CD4-positive, alpha-beta T cell treated with Interleukin-2 at 100 ng/mL for 4 hours (primary cell): ENCODE measurements at regions not wholly inside any gene's neighbourhood (a gene's known extent, or its start where the extent isn't known, plus 50 kb on each side); places are given as distances from the start of the nearest gene placed in this dataset.

Experiments
- DNase-seq: peaks from one replicate; pipeline ENCODE4 v3.0.0-alpha.2; 2020; ENCODE audit warnings: low spot score

- no peak for DNase-seq
Observed at GRCh38 chr20:52921340-52921739, 50.8 kb upstream of the TSHZ2 start.

- no peak for DNase-seq
Observed at GRCh38 chr20:52918311-52918710, 53.8 kb upstream of the TSHZ2 start.

- DNase-seq = no peak
Observed at GRCh38 chr20:52915564-52915963, 56.6 kb upstream of the TSHZ2 start.

GRCh38 chr20:52914870-52915269 is 57.3 kb upstream of the TSHZ2 start:
- no peak for DNase-seq

GRCh38 chr20:52913650-52914387 is 58.3 kb upstream of the TSHZ2 start:
- no peak for DNase-seq

GRCh38 chr20:52905241-52905994 is 66.7 kb upstream of the TSHZ2 start:
- DNase-seq = no peak

GRCh38 chr20:52904837-52905236 is 67.3 kb upstream of the TSHZ2 start:
- no peak for DNase-seq

- no peak for DNase-seq
Observed at GRCh38 chr20:52899041-52899608, 73.0 kb upstream of the TSHZ2 start.

- no peak for DNase-seq
Observed at GRCh38 chr20:52896348-52896747, 75.8 kb upstream of the TSHZ2 start.

GRCh38 chr20:52895701-52896100 is 76.5 kb upstream of the TSHZ2 start:
- no peak for DNase-seq

- DNase-seq = no peak
Observed at GRCh38 chr20:52895235-52895634, 76.9 kb upstream of the TSHZ2 start.

- no peak for DNase-seq
Observed at GRCh38 chr20:52893498-52893897, 78.7 kb upstream of the TSHZ2 start.

- DNase-seq = no peak
Observed at GRCh38 chr20:52892023-52892422, 80.1 kb upstream of the TSHZ2 start.

GRCh38 chr20:52890130-52890529 is 82.0 kb upstream of the TSHZ2 start:
- no peak for DNase-seq

GRCh38 chr20:52889225-52889624 is 82.9 kb upstream of the TSHZ2 start:
- DNase-seq = no peak

- no peak for DNase-seq
Observed at GRCh38 chr20:52888096-52888495, 84.1 kb upstream of the TSHZ2 start.

- DNase-seq = no peak
Observed at GRCh38 chr20:52880997-52881396, 91.2 kb upstream of the TSHZ2 start.

- no peak for DNase-seq
Observed at GRCh38 chr20:52880259-52880658, 91.9 kb upstream of the TSHZ2 start.

- DNase-seq = no peak
Observed at GRCh38 chr20:52874241-52874640, 97.9 kb upstream of the TSHZ2 start.

- DNase-seq = no peak
Observed at GRCh38 chr20:52869698-52870501, 102.3 kb upstream of the TSHZ2 start.

GRCh38 chr20:52869276-52869675 is 102.9 kb upstream of the TSHZ2 start:
- DNase-seq = no peak

GRCh38 chr20:52867305-52867704 is 104.9 kb upstream of the TSHZ2 start:
- DNase-seq = no peak
